Ishikawa (cell line): ENCODE measurements at regions not wholly inside any gene's neighbourhood (a gene's known extent, or its start where the extent isn't known, plus 50 kb on each side); places are given as distances from the start of the nearest gene placed in this dataset.

ENCODE experiments used
- CEBPB ChIP-seq: IDR thresholded peaks from 2 replicates; pipeline ENCODE4 v1.6.1; 2012
- CREB1 ChIP-seq: IDR thresholded peaks from 2 replicates; pipeline ENCODE4 v1.6.1; 2012; ENCODE audit warnings: low read depth
- EGR1 ChIP-seq: IDR thresholded peaks from 2 replicates; pipeline ENCODE4 v1.6.1; 2012
- EP300 ChIP-seq: IDR thresholded peaks from 2 replicates; pipeline ENCODE4 v1.6.1; 2012; ENCODE audit warnings: borderline replicate concordance
- FOXM1 ChIP-seq: IDR thresholded peaks from 2 replicates; pipeline ENCODE4 v1.6.1; 2012; ENCODE audit warnings: low read depth, borderline replicate concordance
- MAX ChIP-seq: IDR thresholded peaks from 2 replicates; pipeline ENCODE4 v1.6.1; 2012
- NFIC ChIP-seq: IDR thresholded peaks from 2 replicates; pipeline ENCODE4 v1.6.1; 2012
- RAD21 ChIP-seq: IDR thresholded peaks from 2 replicates; pipeline ENCODE4 v1.6.1; 2012; ENCODE audit warnings: low read depth
- REST ChIP-seq: IDR thresholded peaks from 2 replicates; pipeline ENCODE4 v1.6.1; 2012; ENCODE audit warnings: low read depth, mild to moderate bottlenecking
- TAF1 ChIP-seq: IDR thresholded peaks from 2 replicates; pipeline ENCODE4 v1.6.1; 2012; ENCODE audit warnings: low read depth, mild to moderate bottlenecking
- TCF12 ChIP-seq: IDR thresholded peaks from 2 replicates; pipeline ENCODE4 v1.6.1; 2012; ENCODE audit warnings: low read depth
- TEAD4 ChIP-seq: IDR thresholded peaks from 2 replicates; pipeline ENCODE4 v1.6.1; 2012
- USF1 ChIP-seq: IDR thresholded peaks from 2 replicates; pipeline ENCODE4 v1.6.1; 2012
- YY1 ChIP-seq: IDR thresholded peaks from 2 replicates; pipeline ENCODE4 v1.6.1; 2012; ENCODE audit warnings: low read depth
- ZBTB7A ChIP-seq: IDR thresholded peaks from 2 replicates; pipeline ENCODE4 v1.6.1; 2012; ENCODE audit warnings: low read depth

- TF ChIP-seq TAF1 (no peak), USF1 (no peak), CREB1 (no peak), EGR1 (no peak)
Measured at GRCh38 chr14:62283837-62284236, 521.6 kb downstream of the SNAPC1 start.

GRCh38 chr14:62289471-62289870 is 527.3 kb downstream of the SNAPC1 start:
- no peak for TF ChIP-seq FOXM1
- TF ChIP-seq RAD21, result no peak
- TF ChIP-seq CREB1, result no peak

- no peak for TF ChIP-seq FOXM1
- TF ChIP-seq NFIC, result no peak
- TF ChIP-seq MAX, result no peak
- TF ChIP-seq REST, result no peak
- TF ChIP-seq CEBPB, result no peak
- TF ChIP-seq YY1, result no peak
- TF ChIP-seq TEAD4, result no peak
- no peak for TF ChIP-seq EGR1
- TF ChIP-seq USF1, result no peak
- no peak for TF ChIP-seq TAF1
- TF ChIP-seq TCF12, result no peak
- TF ChIP-seq ZBTB7A, result no peak
- TF ChIP-seq CREB1, result no peak
Measured at GRCh38 chr14:62301080-62301479, 538.9 kb downstream of the SNAPC1 start.

GRCh38 chr14:62301911-62302310 is 539.7 kb downstream of the SNAPC1 start:
- TF ChIP-seq TEAD4, result no peak
- no peak for TF ChIP-seq EGR1
- no peak for TF ChIP-seq YY1
- TF ChIP-seq FOXM1, result no peak
- TF ChIP-seq MAX, result no peak
- TF ChIP-seq CEBPB, result no peak
- no peak for TF ChIP-seq TAF1
- TF ChIP-seq NFIC, result no peak
- no peak for TF ChIP-seq REST
- no peak for TF ChIP-seq ZBTB7A
- TF ChIP-seq CREB1, result no peak
- no peak for TF ChIP-seq TCF12
- no peak for TF ChIP-seq EP300
- no peak for TF ChIP-seq USF1
- no peak for TF ChIP-seq RAD21

- TF ChIP-seq FOXM1 (no peak), MAX (no peak), TAF1 (no peak), ZBTB7A (no peak), CEBPB (no peak), USF1 (no peak), EP300 (no peak), TCF12 (no peak), RAD21 (no peak), YY1 (no peak), NFIC (no peak), CREB1 (no peak), EGR1 (no peak), REST (no peak), TEAD4 (no peak)
Measured at GRCh38 chr14:62303437-62303836, 541.2 kb downstream of the SNAPC1 start.
